ENCODE measurements at regions not wholly inside any gene's neighbourhood (a gene's known extent, or its start where the extent isn't known, plus 50 kb on each side); places are given as distances from the start of the nearest gene placed in this dataset.

DNA sequence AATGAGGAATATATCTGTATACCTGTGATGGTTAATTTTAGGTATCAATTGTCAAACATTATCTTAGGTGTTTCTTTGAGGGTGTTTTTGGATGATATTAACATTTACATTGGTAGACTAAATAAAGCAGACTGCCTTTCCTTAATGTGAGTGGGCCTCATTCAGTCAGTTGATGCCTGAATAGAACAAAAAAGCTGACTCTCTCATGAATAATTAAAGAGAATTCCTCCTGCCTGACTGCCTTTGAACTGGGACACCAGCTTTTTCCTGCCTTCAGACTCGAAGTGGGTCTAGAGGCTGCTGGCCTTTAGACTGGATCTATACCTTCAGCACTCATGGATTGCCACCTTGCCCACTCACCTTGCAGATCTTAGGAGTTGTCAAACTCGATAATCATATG, 117.9 kb upstream of the TMEM168 start:
- TF ChIP-seq, protein P1, sequence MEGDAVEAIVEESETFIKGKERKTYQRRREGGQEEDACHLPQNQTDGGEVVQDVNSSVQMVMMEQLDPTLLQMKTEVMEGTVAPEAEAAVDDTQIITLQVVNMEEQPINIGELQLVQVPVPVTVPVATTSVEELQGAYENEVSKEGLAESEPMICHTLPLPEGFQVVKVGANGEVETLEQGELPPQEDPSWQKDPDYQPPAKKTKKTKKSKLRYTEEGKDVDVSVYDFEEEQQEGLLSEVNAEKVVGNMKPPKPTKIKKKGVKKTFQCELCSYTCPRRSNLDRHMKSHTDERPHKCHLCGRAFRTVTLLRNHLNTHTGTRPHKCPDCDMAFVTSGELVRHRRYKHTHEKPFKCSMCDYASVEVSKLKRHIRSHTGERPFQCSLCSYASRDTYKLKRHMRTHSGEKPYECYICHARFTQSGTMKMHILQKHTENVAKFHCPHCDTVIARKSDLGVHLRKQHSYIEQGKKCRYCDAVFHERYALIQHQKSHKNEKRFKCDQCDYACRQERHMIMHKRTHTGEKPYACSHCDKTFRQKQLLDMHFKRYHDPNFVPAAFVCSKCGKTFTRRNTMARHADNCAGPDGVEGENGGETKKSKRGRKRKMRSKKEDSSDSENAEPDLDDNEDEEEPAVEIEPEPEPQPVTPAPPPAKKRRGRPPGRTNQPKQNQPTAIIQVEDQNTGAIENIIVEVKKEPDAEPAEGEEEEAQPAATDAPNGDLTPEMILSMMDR (IDR thresholded peaks at IDR 0.05 in 8 of 11, conservative IDR thresholded peaks at IDR 0.05 in 3 of 11): no peak
- TF ChIP-seq POLR2A (IDR thresholded peaks at IDR 0.05): no peak

All from spleen (tissue), 7 donors.